Activated T-cell treated with anti-CD3 and anti-CD28 coated beads for 1 hour (primary cell): ENCODE measurements at regions not wholly inside any gene's neighbourhood (a gene's known extent, or its start where the extent isn't known, plus 50 kb on each side); places are given as distances from the start of the nearest gene placed in this dataset.

Experiments used
- DNase-seq: peaks from one replicate; pipeline ENCODE4 v3.0.0-alpha.2; 2020; ENCODE audit warnings: low read depth

DNA sequence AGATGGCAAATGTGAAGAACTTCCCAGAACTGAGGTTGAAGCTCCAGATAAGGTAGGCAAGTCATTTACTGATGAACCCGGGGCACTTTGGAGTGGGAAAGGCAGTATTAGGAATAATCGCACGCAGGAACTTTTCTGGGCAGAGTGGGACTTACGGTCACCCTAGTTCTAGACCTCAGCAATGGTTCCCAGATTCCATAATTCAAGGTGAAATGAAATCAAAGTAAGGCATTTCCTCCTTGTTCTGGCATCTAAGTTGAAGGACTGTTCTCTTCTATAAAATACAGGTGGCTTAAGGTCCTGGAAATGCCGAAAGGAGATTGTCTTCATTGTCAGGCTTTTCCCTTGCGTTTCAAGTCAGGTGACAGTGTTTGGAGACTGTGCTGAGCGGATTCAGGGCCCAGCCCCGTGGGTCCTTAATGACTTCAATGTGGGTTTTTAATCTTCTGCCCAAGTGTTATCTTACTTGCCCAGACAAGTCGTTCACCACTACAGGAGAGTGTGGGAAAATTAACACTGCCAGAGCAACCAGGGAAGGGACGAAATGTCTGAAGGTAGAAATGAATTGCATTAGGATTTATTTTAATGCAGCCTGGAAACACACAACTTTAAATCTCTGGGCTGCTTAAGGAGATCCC is 52.1 kb upstream of the STOX2 start:
- no peak for DNase-seq

DNA sequence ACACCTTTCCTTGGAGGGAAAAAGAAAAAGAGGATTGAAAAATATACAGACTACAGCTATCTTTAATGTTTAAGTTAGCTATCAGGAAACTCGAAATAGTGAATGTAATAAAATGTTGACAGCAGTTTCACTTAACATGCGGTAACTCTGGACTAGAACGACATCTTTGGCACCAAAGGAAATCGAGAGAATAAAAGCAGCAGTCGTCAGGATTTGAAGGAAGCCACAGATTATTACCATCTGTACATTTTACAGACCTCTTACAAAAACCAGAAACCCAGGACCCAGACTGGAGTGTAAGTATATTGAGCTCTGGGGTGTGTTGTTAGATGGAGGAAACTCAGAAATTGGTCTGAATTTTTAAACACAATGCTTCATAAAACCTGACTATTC is 51.6 kb upstream of the STOX2 start:
- DNase-seq = no peak
